ENCODE measurements at regions not wholly inside any gene's neighbourhood (a gene's known extent, or its start where the extent isn't known, plus 50 kb on each side); places are given as distances from the start of the nearest gene placed in this dataset.

DNA sequence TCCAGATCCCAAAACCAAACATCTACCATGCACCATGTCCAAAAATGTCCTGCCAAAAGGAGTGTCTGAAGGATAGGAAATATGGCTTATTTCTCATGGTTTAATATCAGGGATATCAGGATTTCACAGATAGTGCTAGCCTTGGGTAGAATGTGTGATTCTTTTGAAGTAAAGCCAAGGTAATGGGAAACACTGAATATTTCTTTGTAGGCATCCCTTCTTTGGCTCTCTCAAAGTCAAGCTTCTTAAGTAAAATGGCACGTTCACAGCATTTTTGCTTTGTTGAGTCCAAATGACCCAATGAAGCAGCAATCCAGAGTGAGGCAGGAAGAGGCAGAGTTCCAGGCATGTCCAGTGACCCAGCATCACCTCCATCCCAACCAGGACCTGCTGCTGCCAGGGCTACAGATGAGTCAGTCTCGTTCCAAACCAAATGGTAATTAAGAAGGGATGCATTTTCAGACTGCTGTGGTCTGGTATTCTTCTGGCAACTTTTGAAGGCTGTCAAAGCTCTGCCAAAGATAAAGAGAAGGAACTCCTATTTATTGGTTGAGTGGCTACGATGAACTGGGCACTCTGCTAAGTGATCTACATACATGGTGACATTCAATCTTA, 678.8 kb upstream of the KLF4 start:
- TF ChIP-seq, protein P1, sequence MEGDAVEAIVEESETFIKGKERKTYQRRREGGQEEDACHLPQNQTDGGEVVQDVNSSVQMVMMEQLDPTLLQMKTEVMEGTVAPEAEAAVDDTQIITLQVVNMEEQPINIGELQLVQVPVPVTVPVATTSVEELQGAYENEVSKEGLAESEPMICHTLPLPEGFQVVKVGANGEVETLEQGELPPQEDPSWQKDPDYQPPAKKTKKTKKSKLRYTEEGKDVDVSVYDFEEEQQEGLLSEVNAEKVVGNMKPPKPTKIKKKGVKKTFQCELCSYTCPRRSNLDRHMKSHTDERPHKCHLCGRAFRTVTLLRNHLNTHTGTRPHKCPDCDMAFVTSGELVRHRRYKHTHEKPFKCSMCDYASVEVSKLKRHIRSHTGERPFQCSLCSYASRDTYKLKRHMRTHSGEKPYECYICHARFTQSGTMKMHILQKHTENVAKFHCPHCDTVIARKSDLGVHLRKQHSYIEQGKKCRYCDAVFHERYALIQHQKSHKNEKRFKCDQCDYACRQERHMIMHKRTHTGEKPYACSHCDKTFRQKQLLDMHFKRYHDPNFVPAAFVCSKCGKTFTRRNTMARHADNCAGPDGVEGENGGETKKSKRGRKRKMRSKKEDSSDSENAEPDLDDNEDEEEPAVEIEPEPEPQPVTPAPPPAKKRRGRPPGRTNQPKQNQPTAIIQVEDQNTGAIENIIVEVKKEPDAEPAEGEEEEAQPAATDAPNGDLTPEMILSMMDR (IDR thresholded peaks at IDR 0.05; ENCODE audit: insufficient read depth, low read depth, low read length) = no peak
- no peak for TF ChIP-seq EZH2 (IDR thresholded peaks at IDR 0.05; ENCODE audit: insufficient read depth, low read length)

Measured in astrocyte (in vitro differentiated cells and primary cell).